ENCODE measurements at regions not wholly inside any gene's neighbourhood (a gene's known extent, or its start where the extent isn't known, plus 50 kb on each side); places are given as distances from the start of the nearest gene placed in this dataset.

- DNase-seq = no peak
Observed at GRCh38 chr15:46120713-46121112, 485.9 kb downstream of the SQOR start.

DNA sequence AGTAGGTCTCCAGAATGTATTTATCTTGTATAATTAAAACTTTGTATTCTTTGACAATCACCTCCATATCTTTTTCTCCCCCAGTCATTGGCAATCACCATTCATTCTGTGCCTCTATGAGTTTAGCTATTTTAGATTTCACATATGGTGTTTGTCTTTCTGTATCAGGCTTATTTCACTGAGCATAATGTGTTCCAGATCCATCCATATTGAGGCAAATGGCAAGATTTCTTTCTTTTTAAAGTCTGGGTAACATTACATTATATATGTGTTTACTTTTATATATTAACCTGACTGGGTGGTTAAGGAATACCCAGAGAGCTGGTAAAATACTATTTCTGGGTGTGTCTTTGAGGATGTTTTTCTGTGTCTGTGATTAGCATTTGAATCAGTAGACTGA, 486.6 kb downstream of the SQOR start:
- DNase-seq = no peak

- DNase-seq = no peak
Observed at GRCh38 chr15:46126581-46126980, 491.8 kb downstream of the SQOR start.

- DNase-seq = no peak
Observed at GRCh38 chr15:46127361-46127874, 492.6 kb downstream of the SQOR start.

- no peak for DNase-seq
Observed at GRCh38 chr15:46129145-46129544, 494.3 kb downstream of the SQOR start.

DNA sequence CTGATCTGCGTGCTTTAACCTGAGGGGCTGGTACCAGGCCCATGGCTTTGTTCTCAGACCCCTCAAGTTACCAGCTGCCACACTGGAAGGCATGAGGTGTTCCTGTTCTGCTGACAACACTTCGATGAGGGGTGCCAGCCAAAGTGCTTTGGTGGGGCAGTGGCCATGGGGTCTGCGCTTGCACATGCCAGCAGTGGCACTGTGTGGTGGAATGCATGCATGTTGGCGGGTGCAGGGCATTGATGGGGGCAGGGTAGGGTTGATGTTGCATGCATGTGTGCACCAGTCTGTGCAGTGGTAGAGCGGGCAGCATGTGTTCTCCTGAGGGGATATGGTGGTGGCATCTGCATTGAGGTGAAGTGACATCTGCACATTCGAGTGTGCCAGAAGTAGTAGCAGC, 497.0 kb downstream of the SQOR start:
- no peak for DNase-seq

- no peak for DNase-seq
Observed at GRCh38 chr15:46137443-46137842, 502.6 kb downstream of the SQOR start.

DNA sequence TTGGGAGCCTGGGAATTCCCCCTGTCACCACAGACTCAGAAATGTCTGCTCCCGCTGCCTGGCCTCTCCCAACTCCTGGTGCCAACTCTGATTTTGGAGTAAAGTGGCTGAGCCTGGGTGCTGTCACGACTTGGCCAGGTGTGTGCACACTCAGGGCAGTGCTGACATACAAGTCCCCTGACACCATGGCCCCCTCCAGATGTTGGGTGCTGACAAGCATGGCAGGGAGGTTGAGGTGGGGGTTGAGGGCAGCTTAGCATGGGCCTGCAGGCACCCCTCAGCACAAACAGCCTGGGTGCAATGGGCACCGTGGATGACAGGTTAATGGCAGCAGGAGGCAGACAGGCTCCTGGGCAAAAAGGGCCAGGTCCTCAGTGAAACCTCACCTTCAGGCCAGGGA, 511.2 kb downstream of the SQOR start:
- DNase-seq = no peak

DNA sequence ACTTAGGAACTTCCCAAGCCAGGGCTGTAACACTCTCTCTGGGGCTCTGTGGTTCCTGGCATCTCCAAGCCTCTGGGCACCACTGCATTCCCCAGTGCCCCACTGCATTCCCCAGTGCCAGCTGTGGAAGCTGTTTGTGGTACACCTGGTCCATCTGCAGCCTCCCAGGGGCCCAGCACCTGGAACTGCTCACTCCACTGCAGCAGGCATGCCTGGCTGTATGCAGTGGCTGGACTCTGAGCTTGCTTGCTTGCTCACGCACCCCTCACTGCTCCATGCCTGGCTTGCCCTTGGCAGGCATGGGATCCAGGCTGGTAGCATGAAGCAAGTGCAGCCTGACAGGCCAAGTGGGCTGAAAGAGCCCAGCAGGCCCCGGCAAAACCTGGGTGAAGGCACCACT, 512.1 kb downstream of the SQOR start:
- no peak for DNase-seq

DNA sequence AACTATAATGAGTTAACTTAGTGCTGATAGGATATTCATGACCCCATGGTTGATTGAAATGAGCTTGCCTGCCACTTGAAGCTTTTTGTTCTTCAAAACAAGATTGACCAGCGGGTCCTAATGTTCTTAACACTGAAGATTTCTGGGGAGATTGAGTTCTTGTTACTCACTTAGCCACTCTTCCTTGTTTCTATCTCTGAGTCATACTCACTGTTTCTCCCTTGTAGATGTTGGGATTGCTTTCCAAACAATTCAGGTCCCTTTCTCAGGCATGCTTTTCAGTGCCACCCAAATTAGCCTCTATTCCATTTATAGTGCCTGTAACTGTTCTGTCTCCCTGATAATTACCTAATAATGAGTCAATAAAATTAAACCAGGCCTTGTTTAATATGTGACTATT, 517.0 kb downstream of the SQOR start:
- DNase-seq = no peak

- DNase-seq = no peak
Observed at GRCh38 chr15:46166750-46167149, 531.9 kb downstream of the SQOR start.

- no peak for DNase-seq
Observed at GRCh38 chr15:46170326-46170725, 535.5 kb downstream of the SQOR start.

DNA sequence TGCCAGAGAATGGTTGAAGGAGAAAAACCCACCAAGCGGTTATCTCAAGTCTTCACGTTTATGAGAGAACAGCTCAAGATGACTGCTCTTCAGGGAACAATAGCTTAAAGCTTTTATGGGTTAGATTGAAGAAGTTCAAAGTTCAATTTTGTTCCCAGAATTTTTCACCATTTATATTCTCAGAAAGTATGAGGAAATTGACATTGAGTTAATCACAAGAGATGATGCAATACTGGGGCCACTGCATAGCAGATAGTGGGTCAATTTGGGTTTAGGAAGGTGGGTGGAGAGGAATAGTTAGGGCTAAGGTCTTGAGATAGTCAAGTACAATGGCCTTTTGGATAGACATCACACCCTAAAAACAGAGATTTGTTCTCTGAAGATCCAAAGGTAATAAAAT, 539.3 kb downstream of the SQOR start:
- no peak for DNase-seq

- no peak for DNase-seq
Observed at GRCh38 chr15:46177219-46177618, 542.4 kb downstream of the SQOR start.

DNA sequence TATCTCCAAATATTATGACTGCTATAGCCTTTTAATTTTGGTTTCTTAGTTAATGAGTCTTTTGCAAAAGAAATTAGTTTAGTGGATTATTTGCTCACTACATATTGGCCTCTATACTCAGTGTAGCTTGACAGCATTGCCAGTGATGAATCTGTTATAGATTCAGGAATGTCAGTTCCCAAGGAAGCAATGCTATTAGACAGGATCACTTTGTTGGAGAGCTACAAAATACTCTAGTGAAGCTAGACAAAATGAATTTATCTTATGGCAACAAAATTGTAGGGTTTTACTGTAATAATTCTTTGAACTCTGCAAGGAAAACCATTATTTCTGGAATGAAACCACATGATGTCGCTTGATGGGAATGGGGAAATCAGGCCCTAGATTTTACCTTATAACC, 543.3 kb downstream of the SQOR start:
- no peak for DNase-seq

DNA sequence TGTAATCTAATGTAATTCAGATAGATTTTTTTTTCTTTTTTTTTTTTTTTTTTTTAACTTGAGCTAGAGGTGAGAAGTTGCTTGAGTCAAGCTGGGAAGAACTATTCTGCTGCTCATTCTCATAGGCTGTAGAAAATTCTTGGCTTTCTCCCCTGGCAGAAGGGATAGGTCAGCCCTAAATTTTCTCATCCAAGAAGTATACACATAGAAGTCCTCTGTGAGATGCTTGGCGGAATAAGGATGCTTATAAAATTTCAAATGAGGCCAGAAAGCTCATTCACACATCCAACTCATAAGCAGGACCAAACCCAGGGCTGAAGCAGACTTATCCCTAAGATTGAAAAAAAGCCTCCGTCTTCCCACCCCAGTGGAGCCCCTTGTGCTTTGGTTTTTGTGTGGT, 572.5 kb downstream of the SQOR start:
- no peak for DNase-seq

GRCh38 chr15:46213551-46213950, 578.7 kb downstream of the SQOR start:
- no peak for DNase-seq

GRCh38 chr15:46222826-46223225, 588.0 kb downstream of the SQOR start:
- DNase-seq = no peak

- no peak for DNase-seq
Observed at GRCh38 chr15:46229263-46229662, 594.4 kb downstream of the SQOR start.

- DNase-seq = no peak
Observed at GRCh38 chr15:46231786-46232185, 597.0 kb downstream of the SQOR start.

GRCh38 chr15:46232471-46232870, 597.6 kb downstream of the SQOR start:
- DNase-seq = no peak

DNA sequence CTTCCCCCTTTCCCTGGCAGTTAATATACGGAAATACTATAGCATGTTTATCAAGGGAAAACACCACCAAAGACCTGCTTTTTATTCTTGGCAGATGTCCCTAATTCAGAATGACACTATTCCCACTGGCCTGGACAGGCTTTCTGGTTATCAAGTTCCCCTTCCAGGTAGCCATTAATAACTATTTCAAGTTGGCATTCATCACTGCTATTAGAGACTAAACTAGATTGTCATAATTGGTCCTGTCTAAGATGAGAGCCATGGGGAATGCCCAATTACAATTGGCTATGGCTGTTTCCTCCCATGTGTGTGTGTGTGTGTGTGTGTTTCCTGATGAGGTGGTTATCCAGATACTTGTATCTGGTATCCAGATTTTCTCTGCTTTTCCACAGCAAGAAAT, 608.1 kb downstream of the SQOR start:
- no peak for DNase-seq

- DNase-seq = peak; percentile 68
Observed at GRCh38 chr15:46251903-46252302, 617.1 kb downstream of the SQOR start.

GRCh38 chr15:46258056-46258455, 623.2 kb downstream of the SQOR start:
- no peak for DNase-seq

- no peak for DNase-seq
Observed at GRCh38 chr15:46260937-46261336, 626.1 kb downstream of the SQOR start.
